IMR-90 (cell line): ENCODE measurements at regions not wholly inside any gene's neighbourhood (a gene's known extent, or its start where the extent isn't known, plus 50 kb on each side); places are given as distances from the start of the nearest gene placed in this dataset.

ENCODE experiments used
- ATAC-seq: fragments of 200-7000 bp; cut with Tn5 transposase; 2 replicates; pipeline ENCODE4 v1.9.1; 2020; ENCODE audit warnings: low read depth, mild to moderate bottlenecking, moderate library complexity
- BruUV-seq: library from RNA; stranded (reverse); fragments of 400-500 nt; replicated peaks from 2 replicates; lab custom pipeline; 2021; lab: Mats Ljungman, UMichigan
- CTCF ChIA-PET: fragments of 300-600 bp; formaldehyde crosslinking; extraction: SDS; loops from one replicate; lab custom pipeline; 2021; ENCODE audit warnings: antibody characterized with exemption; lab: Yijun Ruan, JAX
- POLR2A ChIA-PET: fragments of 300-600 bp; sonication (Branson Sonifier 250); formaldehyde crosslinking; loops from one replicate; lab custom pipeline; 2022; ENCODE audit warnings: antibody characterized with exemption; ENCODE audit not compliant: unreplicated experiment; lab: Charles Lee
- DNase-seq: peaks from one replicate; pipeline ENCODE4 v3.0.0; 2013
- H2AFZ ChIP-seq: replicated peaks from 2 replicates; pipeline ENCODE3; 2013; ENCODE audit warnings: low read length, mild to moderate bottlenecking; ENCODE audit not compliant: poor library complexity
- H2AK5ac ChIP-seq: 2 replicates; pipeline ENCODE4 v1.6.1; 2013; ENCODE audit warnings: low read depth, low read length, inconsistent platforms
- H2AK9ac ChIP-seq: replicated peaks from 2 replicates; pipeline ENCODE3; 2013; ENCODE audit warnings: mild to moderate bottlenecking, low read depth, low read length, moderate library complexity; ENCODE audit not compliant: poor library complexity
- H2BK120ac ChIP-seq: 2 replicates; pipeline ENCODE4 v1.6.1; 2013; ENCODE audit warnings: low read depth, low read length, inconsistent platforms
- H2BK15ac ChIP-seq: 3 replicates; pipeline ENCODE4 v1.6.1; 2013; ENCODE audit warnings: low read depth, low read length, inconsistent platforms
- H2BK20ac ChIP-seq: 2 replicates; pipeline ENCODE4 v1.6.1; 2013; ENCODE audit warnings: low read depth, mild to moderate bottlenecking, inconsistent platforms, low read length, moderate library complexity
- H2BK5ac ChIP-seq: 2 replicates; pipeline ENCODE4 v1.6.1; 2013; ENCODE audit warnings: mild to moderate bottlenecking, low read depth, low read length, inconsistent platforms; ENCODE audit not compliant: poor library complexity, severe bottlenecking
- H3K14ac ChIP-seq: replicated peaks from 2 replicates; pipeline ENCODE4 v1.6.1; 2013; ENCODE audit warnings: low read depth, low read length, inconsistent platforms
- H3K18ac ChIP-seq: 2 replicates; pipeline ENCODE4 v1.6.1; 2013; ENCODE audit warnings: low read depth, low read length, control low read depth
- H3K23ac ChIP-seq: 2 replicates; pipeline ENCODE4 v1.6.1; 2013; ENCODE audit warnings: low read depth, low read length, inconsistent platforms
- H3K27ac ChIP-seq: 2 replicates; pipeline ENCODE4 v1.5.1; 2013; ENCODE audit warnings: mild to moderate bottlenecking, control low read depth, low read length; ENCODE audit not compliant: insufficient read depth
- H3K27me3 ChIP-seq: 2 replicates; pipeline ENCODE4 v1.6.1; 2013; ENCODE audit warnings: low read length; ENCODE audit not compliant: control insufficient read depth, insufficient read depth
- H3K36me3 ChIP-seq: 2 replicates; pipeline ENCODE4 v1.6.1; 2013; ENCODE audit warnings: low read length, mixed read lengths; ENCODE audit not compliant: control insufficient read depth, insufficient read depth
- H3K4ac ChIP-seq: 2 replicates; pipeline ENCODE4 v1.6.1; 2013; ENCODE audit warnings: low read depth, low read length, inconsistent platforms
- H3K4me1 ChIP-seq: 2 replicates; pipeline ENCODE4 v1.6.1; 2013; ENCODE audit warnings: low read length, mixed read lengths; ENCODE audit not compliant: control insufficient read depth, insufficient read depth
- H3K4me2 ChIP-seq: 2 replicates; pipeline ENCODE4 v1.6.1; 2013; ENCODE audit warnings: low read depth, mild to moderate bottlenecking, control low read depth, low read length, moderate library complexity
- H3K4me3 ChIP-seq: 2 replicates; pipeline ENCODE4 v1.5.1; 2013; ENCODE audit warnings: low read depth, mild to moderate bottlenecking, control low read depth, low read length, moderate library complexity; ENCODE audit not compliant: insufficient read depth
- H3K56ac ChIP-seq: 2 replicates; pipeline ENCODE4 v1.6.1; 2013; ENCODE audit warnings: low read length, inconsistent platforms; ENCODE audit not compliant: insufficient read depth; ENCODE audit errors: extremely low read depth
- H3K79me1 ChIP-seq, 2 experiments: 2 replicates each; pipeline ENCODE4 v1.6.1; 2013; ENCODE audit warnings: low read length in 2 of 2, inconsistent platforms in 1 of 2, low read depth in 1 of 2
- H3K9ac ChIP-seq: 2 replicates; pipeline ENCODE4 v1.6.1; 2013; ENCODE audit warnings: low read depth, low read length, control low read depth
- H3K9me1 ChIP-seq: 2 replicates; pipeline ENCODE4 v1.6.1; 2013; ENCODE audit warnings: low read length, inconsistent platforms; ENCODE audit not compliant: insufficient read depth
- H3K9me3 ChIP-seq: 2 replicates; pipeline ENCODE4 v1.6.1; 2013; ENCODE audit warnings: low read length; ENCODE audit not compliant: control insufficient read depth, insufficient read depth
- H4K20me1 ChIP-seq: 2 replicates; pipeline ENCODE4 v1.6.1; 2013; ENCODE audit warnings: low read length, inconsistent platforms; ENCODE audit not compliant: insufficient read depth
- H4K5ac ChIP-seq: 2 replicates; pipeline ENCODE4 v1.6.1; 2013; ENCODE audit warnings: mild to moderate bottlenecking, low read depth, low read length, control low read depth
- H4K8ac ChIP-seq, 2 experiments: 2 replicates each; pipeline ENCODE4 v1.6.1; 2013; ENCODE audit warnings: low read depth in 2 of 2, low read length in 2 of 2, control low read depth in 1 of 2, inconsistent platforms in 1 of 2
- H4K91ac ChIP-seq: 2 replicates; pipeline ENCODE4 v1.6.1; 2013; ENCODE audit warnings: low read depth, low read length, inconsistent platforms; ENCODE audit not compliant: insufficient read depth
- BHLHE40 ChIP-seq: fragments of 150-350 bp; IDR thresholded peaks from 2 replicates; pipeline ENCODE4 v1.6.1; 2016; ENCODE audit warnings: mild to moderate bottlenecking, low read depth, low read length
- CEBPB ChIP-seq: IDR thresholded peaks from 2 replicates; pipeline ENCODE4 v1.6.1; 2012; ENCODE audit warnings: low read depth, low read length, improper control_type of control experiment
- CHD1 ChIP-seq: IDR thresholded peaks from 2 replicates; pipeline ENCODE4 v1.6.1; 2012; ENCODE audit warnings: low read depth, low read length, improper control_type of control experiment
- FOS ChIP-seq: fragments of 150-350 bp; IDR thresholded peaks from 2 replicates; pipeline ENCODE4 v1.6.1; 2016; ENCODE audit warnings: low read depth, low read length
- MAFK ChIP-seq: IDR thresholded peaks from 2 replicates; pipeline ENCODE4 v1.6.1; 2012; ENCODE audit warnings: low read depth, low read length, improper control_type of control experiment
- MAZ ChIP-seq: IDR thresholded peaks from 2 replicates; pipeline ENCODE4 v1.6.1; 2012; ENCODE audit warnings: low read depth, mild to moderate bottlenecking, low read length, improper control_type of control experiment, moderate library complexity, borderline replicate concordance
- MXI1 ChIP-seq: IDR thresholded peaks from 2 replicates; pipeline ENCODE4 v1.6.1; 2012; ENCODE audit warnings: low read depth, mild to moderate bottlenecking, low read length, moderate library complexity, borderline replicate concordance
- NFE2L2 ChIP-seq: fragments of 150-350 bp; IDR thresholded peaks from 2 replicates; pipeline ENCODE4 v1.6.1; 2016; ENCODE audit warnings: low read depth, mild to moderate bottlenecking, low read length
- POLR2A ChIP-seq: IDR thresholded peaks from 2 replicates; pipeline ENCODE4 v1.6.1; 2012; ENCODE audit warnings: mild to moderate bottlenecking, low read depth, low read length
- RAD21 ChIP-seq: IDR thresholded peaks from 2 replicates; pipeline ENCODE4 v1.6.1; 2012; ENCODE audit warnings: low read length, improper control_type of control experiment
- RCOR1 ChIP-seq: IDR thresholded peaks from 2 replicates; pipeline ENCODE4 v1.6.1; 2012; ENCODE audit warnings: mild to moderate bottlenecking, low read length, improper control_type of control experiment; ENCODE audit not compliant: insufficient replicate concordance
- RFX5 ChIP-seq: IDR thresholded peaks from 2 replicates; pipeline ENCODE4 v1.8.0; 2012; ENCODE audit warnings: low read depth, mild to moderate bottlenecking, low read length, moderate library complexity
- SMC3 ChIP-seq: fragments of 150-350 bp; IDR thresholded peaks from 2 replicates; pipeline ENCODE4 v1.6.1; 2016; ENCODE audit warnings: low read depth, mild to moderate bottlenecking, antibody characterized with exemption, low read length, moderate library complexity
- WGBS, 2 experiments: methylation state at CpG; one replicate each; pipeline versions ENCODE4 v1.1.5 to v1.1.7; 2013; ENCODE audit warnings: missing lambda C conversion rate in 2 of 2; ENCODE audit not compliant: insufficient read length in 1 of 2; ENCODE audit errors: extremely low coverage in 2 of 2; 5-methylcytosine and 5-hydroxymethylcytosine counted together
- dilution Hi-C: fragments of 300-500 bp; cut with HindIII; formaldehyde crosslinking; loops from one replicate; pipeline ENCODE4 v1.14.3; 2018; ENCODE audit warnings: low sequenced_read_pairs; ENCODE audit not compliant: unreplicated experiment
- in situ Hi-C: fragments of 300-500 bp; cut with MboI; formaldehyde crosslinking; loops from 3 replicates; pipeline ENCODE4 v1.14.3; 2019; ENCODE audit warnings: low sequenced_read_pairs, inconsistent platforms, mixed read lengths
- intact Hi-C: fragments of 100-400 bp; cut with micrococcal nuclease; formaldehyde crosslinking; loops from 2 replicates; pipeline ENCODE4 v1.10.0; 2022
- TF ChIP-seq, protein P1 (sequence below): conservative IDR thresholded peaks from 2 replicates; pipeline ENCODE4 v1.5.1; 2012; ENCODE audit warnings: mild to moderate bottlenecking, low read depth, low read length, improper control_type of control experiment
- TF ChIP-seq, protein P2 (sequence below): fragments of 150-350 bp; IDR thresholded peaks from 2 replicates; pipeline ENCODE4 v1.6.1; 2016; ENCODE audit warnings: low read depth, mild to moderate bottlenecking, low read length, moderate library complexity, borderline replicate concordance
- TF ChIP-seq, protein P3 (sequence below): fragments of 150-350 bp; IDR thresholded peaks from 2 replicates; pipeline ENCODE4 v1.6.1; 2017; ENCODE audit warnings: mild to moderate bottlenecking, antibody characterized with exemption, low read length, low read depth

DNA sequence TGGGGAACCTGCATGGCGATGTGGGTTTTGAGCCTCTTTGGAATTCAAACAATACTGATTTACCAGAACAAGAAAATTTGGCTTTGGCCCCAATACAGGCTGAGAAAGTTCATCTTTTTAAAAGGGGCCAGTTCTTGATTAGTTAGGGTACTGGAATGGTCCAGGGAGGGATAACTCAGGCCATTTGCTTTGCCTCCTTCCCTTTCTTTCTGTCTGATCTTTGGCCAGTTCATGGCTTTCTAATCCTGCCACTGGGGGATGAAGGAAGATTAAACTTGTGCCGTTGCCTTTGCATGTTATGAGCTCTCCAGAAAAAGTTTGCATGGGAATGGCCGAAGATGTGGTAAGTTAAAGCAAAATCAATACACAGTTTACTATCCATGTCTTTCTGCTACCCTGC, 78.4 kb downstream of the ADAMTS15 start:
- no peak overlapping the region for H3K18ac ChIP-seq
- H2AK5ac ChIP-seq: no peak overlapping the region
- POLR2A ChIA-PET: no interaction called here
- no peak overlapping the region; the same call in 1 of the 2 replicates for H2BK20ac ChIP-seq
- in situ Hi-C loops (no loop called here), dilution Hi-C loops (no loop called here), intact Hi-C loops (no loop called here)
- CTCF ChIA-PET: no interaction called here
- H2BK120ac ChIP-seq: peak overlapping the region; percentile 72; the same call in 1 of the 2 replicates
- H2BK15ac ChIP-seq: no peak overlapping the region
- H3K23ac ChIP-seq: no peak overlapping the region
- no peak overlapping the region for H3K9ac ChIP-seq
- no TSS peak for BruUV-seq
- H3K9me1 ChIP-seq: peaks cover 14% of the 10 kb centered on the region
- H3K4ac ChIP-seq: no peak overlapping the region
- H3K4me1 ChIP-seq: peaks cover 28% of the 10 kb centered on the region
- H3K27me3 ChIP-seq: no peaks in the 10 kb centered on the region
- no peaks in the 10 kb centered on the region; the same call in 1 of the 2 replicates for H4K20me1 ChIP-seq
- no peaks in the 10 kb centered on the region for H3K36me3 ChIP-seq
- WGBS, 2 experiments: no CpG with 5 or more reads among the region's 3 CpGs
- H2BK5ac ChIP-seq: no peak overlapping the region
- no peaks in the 10 kb centered on the region for H3K9me3 ChIP-seq
- no peak overlapping the region for H3K56ac ChIP-seq
- DNase-seq: no peak
- H2AFZ ChIP-seq: no peak overlapping the region
- no peak overlapping the region for H2AK9ac ChIP-seq
- TF ChIP-seq MXI1: no peak
- TF ChIP-seq MAFK: no peak
- no peak for TF ChIP-seq FOS
- TF ChIP-seq, protein P1, sequence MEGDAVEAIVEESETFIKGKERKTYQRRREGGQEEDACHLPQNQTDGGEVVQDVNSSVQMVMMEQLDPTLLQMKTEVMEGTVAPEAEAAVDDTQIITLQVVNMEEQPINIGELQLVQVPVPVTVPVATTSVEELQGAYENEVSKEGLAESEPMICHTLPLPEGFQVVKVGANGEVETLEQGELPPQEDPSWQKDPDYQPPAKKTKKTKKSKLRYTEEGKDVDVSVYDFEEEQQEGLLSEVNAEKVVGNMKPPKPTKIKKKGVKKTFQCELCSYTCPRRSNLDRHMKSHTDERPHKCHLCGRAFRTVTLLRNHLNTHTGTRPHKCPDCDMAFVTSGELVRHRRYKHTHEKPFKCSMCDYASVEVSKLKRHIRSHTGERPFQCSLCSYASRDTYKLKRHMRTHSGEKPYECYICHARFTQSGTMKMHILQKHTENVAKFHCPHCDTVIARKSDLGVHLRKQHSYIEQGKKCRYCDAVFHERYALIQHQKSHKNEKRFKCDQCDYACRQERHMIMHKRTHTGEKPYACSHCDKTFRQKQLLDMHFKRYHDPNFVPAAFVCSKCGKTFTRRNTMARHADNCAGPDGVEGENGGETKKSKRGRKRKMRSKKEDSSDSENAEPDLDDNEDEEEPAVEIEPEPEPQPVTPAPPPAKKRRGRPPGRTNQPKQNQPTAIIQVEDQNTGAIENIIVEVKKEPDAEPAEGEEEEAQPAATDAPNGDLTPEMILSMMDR: no peak
- TF ChIP-seq POLR2A: no peak
- TF ChIP-seq CEBPB: no peak
- TF ChIP-seq RCOR1: no peak
- no peak for TF ChIP-seq NFE2L2
- TF ChIP-seq RAD21: no peak
- TF ChIP-seq, protein P2, sequence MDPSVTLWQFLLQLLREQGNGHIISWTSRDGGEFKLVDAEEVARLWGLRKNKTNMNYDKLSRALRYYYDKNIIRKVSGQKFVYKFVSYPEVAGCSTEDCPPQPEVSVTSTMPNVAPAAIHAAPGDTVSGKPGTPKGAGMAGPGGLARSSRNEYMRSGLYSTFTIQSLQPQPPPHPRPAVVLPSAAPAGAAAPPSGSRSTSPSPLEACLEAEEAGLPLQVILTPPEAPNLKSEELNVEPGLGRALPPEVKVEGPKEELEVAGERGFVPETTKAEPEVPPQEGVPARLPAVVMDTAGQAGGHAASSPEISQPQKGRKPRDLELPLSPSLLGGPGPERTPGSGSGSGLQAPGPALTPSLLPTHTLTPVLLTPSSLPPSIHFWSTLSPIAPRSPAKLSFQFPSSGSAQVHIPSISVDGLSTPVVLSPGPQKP: no peak
- TF ChIP-seq MAZ: no peak
- no peak for TF ChIP-seq SMC3
- TF ChIP-seq BHLHE40: no peak
- no peak for TF ChIP-seq CHD1
- TF ChIP-seq, protein P3, sequence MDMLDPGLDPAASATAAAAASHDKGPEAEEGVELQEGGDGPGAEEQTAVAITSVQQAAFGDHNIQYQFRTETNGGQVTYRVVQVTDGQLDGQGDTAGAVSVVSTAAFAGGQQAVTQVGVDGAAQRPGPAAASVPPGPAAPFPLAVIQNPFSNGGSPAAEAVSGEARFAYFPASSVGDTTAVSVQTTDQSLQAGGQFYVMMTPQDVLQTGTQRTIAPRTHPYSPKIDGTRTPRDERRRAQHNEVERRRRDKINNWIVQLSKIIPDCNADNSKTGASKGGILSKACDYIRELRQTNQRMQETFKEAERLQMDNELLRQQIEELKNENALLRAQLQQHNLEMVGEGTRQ: no peak
- no peak for TF ChIP-seq RFX5
- no peak overlapping the region for H3K4me3 ChIP-seq
- H3K14ac ChIP-seq: no peak overlapping the region
- no peak overlapping the region for H4K5ac ChIP-seq
- H3K27ac ChIP-seq: no peak overlapping the region
- ATAC-seq: no peak
- H4K91ac ChIP-seq: no peak overlapping the region
- H3K4me2 ChIP-seq: no peak overlapping the region
- no peak overlapping the region for H4K8ac ChIP-seq
- no peaks in the 10 kb centered on the region for H3K79me1 ChIP-seq
